KMS-11 (cell line): ENCODE measurements at regions not wholly inside any gene's neighbourhood (a gene's known extent, or its start where the extent isn't known, plus 50 kb on each side); places are given as distances from the start of the nearest gene placed in this dataset.

ENCODE experiments used
- H2AFZ ChIP-seq: fragments of 200-600 bp; sonication (generic); 2 replicates; pipeline ENCODE4 v1.6.1; 2016; ENCODE audit warnings: antibody characterized with exemption, mixed run types, low read depth
- H3K27ac ChIP-seq: fragments of 200-600 bp; sonication (generic); 2 replicates; pipeline ENCODE4 v1.6.1; 2016; ENCODE audit warnings: mild to moderate bottlenecking, mixed run types
- H3K27me3 ChIP-seq: fragments of 200-600 bp; sonication (generic); 2 replicates; pipeline ENCODE4 v1.6.1; 2017; ENCODE audit warnings: mild to moderate bottlenecking, low read depth, mixed run types, moderate library complexity; ENCODE audit not compliant: insufficient read depth
- H3K36me3 ChIP-seq: fragments of 200-600 bp; sonication (generic); 2 replicates; pipeline ENCODE4 v1.6.1; 2017; ENCODE audit warnings: mild to moderate bottlenecking, mixed run types; ENCODE audit not compliant: insufficient read depth
- H3K4me1 ChIP-seq: fragments of 200-600 bp; sonication (generic); 2 replicates; pipeline ENCODE4 v1.6.1; 2016; ENCODE audit warnings: mild to moderate bottlenecking, low read depth, mixed run types; ENCODE audit not compliant: poor library complexity, severe bottlenecking
- H3K4me2 ChIP-seq: fragments of 200-600 bp; sonication (generic); 2 replicates; pipeline ENCODE4 v1.7.0; 2016; ENCODE audit warnings: mild to moderate bottlenecking, mixed run types
- H3K4me3 ChIP-seq: fragments of 200-600 bp; sonication (generic); IDR thresholded peaks from 2 replicates; pipeline ENCODE4 v1.6.1; 2017; ENCODE audit warnings: low read depth, low read length, mixed read lengths; ENCODE audit not compliant: insufficient read depth
- H3K79me2 ChIP-seq: fragments of 200-600 bp; sonication (generic); 2 replicates; pipeline ENCODE4 v1.6.1; 2016; ENCODE audit warnings: low read depth, mixed run types; ENCODE audit not compliant: insufficient read depth
- H3K9ac ChIP-seq: fragments of 200-600 bp; sonication (generic); 2 replicates; pipeline ENCODE4 v1.6.1; 2016; ENCODE audit warnings: mild to moderate bottlenecking, mixed run types
- H4K20me1 ChIP-seq: fragments of 200-600 bp; sonication (generic); 2 replicates; pipeline ENCODE4 v1.6.1; 2016; ENCODE audit warnings: mild to moderate bottlenecking, mixed run types; ENCODE audit not compliant: insufficient read depth
- TF ChIP-seq, protein P1 (sequence below): fragments of 200-600 bp; sonication (generic); conservative IDR thresholded peaks from 2 replicates; pipeline ENCODE4 v1.6.1; 2017; ENCODE audit warnings: low read depth, mild to moderate bottlenecking, antibody characterized with exemption, low read length, moderate library complexity, mixed read lengths

DNA sequence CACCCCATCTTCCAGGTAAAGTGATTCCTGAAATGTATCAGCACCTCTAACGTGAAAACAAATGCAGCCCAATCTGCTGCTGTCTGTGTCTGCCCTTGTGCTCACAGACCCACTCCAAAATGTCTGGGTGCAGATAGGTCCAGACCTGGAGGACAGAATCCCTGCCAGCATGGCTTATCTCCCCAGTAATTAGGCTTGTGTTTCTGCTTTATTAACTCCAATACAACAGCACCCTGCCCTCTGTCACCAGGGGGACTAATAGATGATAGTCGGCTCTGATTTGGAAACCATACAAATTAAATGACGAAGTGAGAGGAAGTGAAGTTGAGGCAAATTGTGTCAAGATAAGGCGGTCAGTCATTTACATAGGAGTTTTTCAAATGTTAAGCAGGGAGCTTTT lies 608.3 kb upstream of the SALL1 start:
- Histone ChIP-seq H3K79me2 (no peaks in the 10 kb centered on the region), H3K4me2 (no peak overlapping the region), H3K9ac (no peak overlapping the region), H4K20me1 (no peaks in the 10 kb centered on the region), H3K27ac (no peak overlapping the region), H3K36me3 (no peaks in the 10 kb centered on the region), H3K27me3 (no peaks in the 10 kb centered on the region), H3K4me3 (no peak overlapping the region), H3K4me1 (peaks cover 31% of the 10 kb centered on the region), H2AFZ (no peak overlapping the region)
- TF ChIP-seq, protein P1, sequence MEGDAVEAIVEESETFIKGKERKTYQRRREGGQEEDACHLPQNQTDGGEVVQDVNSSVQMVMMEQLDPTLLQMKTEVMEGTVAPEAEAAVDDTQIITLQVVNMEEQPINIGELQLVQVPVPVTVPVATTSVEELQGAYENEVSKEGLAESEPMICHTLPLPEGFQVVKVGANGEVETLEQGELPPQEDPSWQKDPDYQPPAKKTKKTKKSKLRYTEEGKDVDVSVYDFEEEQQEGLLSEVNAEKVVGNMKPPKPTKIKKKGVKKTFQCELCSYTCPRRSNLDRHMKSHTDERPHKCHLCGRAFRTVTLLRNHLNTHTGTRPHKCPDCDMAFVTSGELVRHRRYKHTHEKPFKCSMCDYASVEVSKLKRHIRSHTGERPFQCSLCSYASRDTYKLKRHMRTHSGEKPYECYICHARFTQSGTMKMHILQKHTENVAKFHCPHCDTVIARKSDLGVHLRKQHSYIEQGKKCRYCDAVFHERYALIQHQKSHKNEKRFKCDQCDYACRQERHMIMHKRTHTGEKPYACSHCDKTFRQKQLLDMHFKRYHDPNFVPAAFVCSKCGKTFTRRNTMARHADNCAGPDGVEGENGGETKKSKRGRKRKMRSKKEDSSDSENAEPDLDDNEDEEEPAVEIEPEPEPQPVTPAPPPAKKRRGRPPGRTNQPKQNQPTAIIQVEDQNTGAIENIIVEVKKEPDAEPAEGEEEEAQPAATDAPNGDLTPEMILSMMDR: no peak

DNA sequence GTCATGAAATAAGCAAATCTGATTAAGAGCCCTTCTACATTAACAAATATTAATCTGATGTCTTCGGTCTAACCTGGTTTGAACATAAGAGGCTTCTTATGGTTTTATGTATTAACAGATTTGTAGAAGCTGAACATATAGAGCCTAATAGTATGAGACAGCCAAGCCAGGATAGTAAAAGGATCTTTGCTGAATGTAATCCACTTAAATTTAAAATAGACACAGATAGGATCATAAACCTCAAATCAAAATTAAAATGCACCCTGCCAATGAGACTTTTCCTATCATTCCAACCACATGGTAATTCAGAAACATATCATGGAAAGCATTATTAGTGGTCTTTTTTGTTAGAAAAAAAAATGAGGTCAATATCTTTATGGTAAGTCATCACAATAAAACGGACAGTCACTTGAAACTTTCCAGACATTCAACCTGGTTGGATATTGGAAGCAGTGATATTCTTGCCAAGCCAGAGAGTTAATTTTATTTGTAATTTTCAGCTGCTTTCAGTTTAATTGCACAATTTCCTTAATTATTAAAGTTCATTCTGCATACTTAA lies 606.9 kb upstream of the SALL1 start:
- H3K4me2 ChIP-seq: no peak overlapping the region
- H3K4me1 ChIP-seq: peaks cover 43% of the 10 kb centered on the region
- H3K4me3 ChIP-seq: no peak overlapping the region
- no peak overlapping the region for H3K9ac ChIP-seq
- no peak overlapping the region for H3K27ac ChIP-seq
- no peaks in the 10 kb centered on the region for H3K79me2 ChIP-seq
- H3K36me3 ChIP-seq: no peaks in the 10 kb centered on the region
- no peak overlapping the region for H2AFZ ChIP-seq
- H4K20me1 ChIP-seq: no peaks in the 10 kb centered on the region
- TF ChIP-seq, protein P1: no peak
- H3K27me3 ChIP-seq: no peaks in the 10 kb centered on the region

DNA sequence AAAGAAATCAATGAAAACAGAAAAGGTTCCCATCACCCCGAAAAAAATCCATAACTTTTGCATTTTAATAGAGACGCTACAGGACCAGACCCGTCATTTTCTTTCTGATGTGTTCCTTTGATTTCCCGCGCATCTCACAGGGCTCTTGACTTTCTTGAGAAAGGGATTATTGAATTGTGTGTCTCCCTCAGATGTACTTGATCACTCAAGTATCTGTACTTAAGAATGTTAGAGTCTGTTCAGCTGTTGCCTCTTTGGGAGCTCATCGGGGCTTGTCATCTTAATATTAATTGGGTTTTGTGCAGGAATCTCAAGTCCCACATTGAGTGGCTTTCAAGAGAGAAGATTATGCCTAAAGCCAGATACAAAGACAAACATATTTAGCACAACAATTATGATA lies 606.4 kb upstream of the SALL1 start:
- no peaks in the 10 kb centered on the region for H4K20me1 ChIP-seq
- H3K79me2 ChIP-seq: no peaks in the 10 kb centered on the region
- peaks cover 48% of the 10 kb centered on the region for H3K4me1 ChIP-seq
- H3K27ac ChIP-seq: no peak overlapping the region
- H3K4me2 ChIP-seq: no peak overlapping the region
- no peak overlapping the region for H3K9ac ChIP-seq
- no peaks in the 10 kb centered on the region for H3K27me3 ChIP-seq
- H3K36me3 ChIP-seq: no peaks in the 10 kb centered on the region
- TF ChIP-seq, protein P1: no peak
- no peak overlapping the region for H3K4me3 ChIP-seq
- no peak overlapping the region for H2AFZ ChIP-seq

DNA sequence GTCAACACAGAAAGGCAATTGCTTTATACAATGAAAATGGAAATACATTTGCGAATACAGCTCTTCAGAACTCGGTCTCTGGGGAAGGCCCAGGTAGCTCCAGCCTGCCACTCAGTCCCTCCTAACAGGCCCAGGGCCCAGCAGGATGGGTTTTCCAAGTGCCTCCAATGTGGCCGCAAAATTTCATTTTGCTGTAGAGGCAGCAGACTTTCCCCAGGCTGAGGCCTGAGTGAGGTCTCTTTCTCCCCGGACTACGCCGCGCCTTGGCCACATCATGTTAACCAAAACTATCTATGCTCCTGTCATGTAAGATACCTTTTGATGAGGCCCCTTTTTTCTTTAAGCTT lies 606.0 kb upstream of the SALL1 start:
- no peaks in the 10 kb centered on the region for H3K36me3 ChIP-seq
- TF ChIP-seq, protein P1: no peak
- H3K27ac ChIP-seq: peak overlapping the region; percentile 66; the same call in 1 of the 2 replicates
- H3K4me1 ChIP-seq: peaks cover 51% of the 10 kb centered on the region
- H3K4me3 ChIP-seq: no peak overlapping the region
- H3K4me2 ChIP-seq: peak overlapping the region; percentile 22; the same call in 1 of the 2 replicates
- no peaks in the 10 kb centered on the region for H3K79me2 ChIP-seq
- no peaks in the 10 kb centered on the region for H4K20me1 ChIP-seq
- no peaks in the 10 kb centered on the region for H3K27me3 ChIP-seq
- peak overlapping the region; percentile 54; the same call in 1 of the 2 replicates for H2AFZ ChIP-seq
- H3K9ac ChIP-seq: no peak overlapping the region
